ENCODE measurements at regions not wholly inside any gene's neighbourhood (a gene's known extent, or its start where the extent isn't known, plus 50 kb on each side); places are given as distances from the start of the nearest gene placed in this dataset.

DNA sequence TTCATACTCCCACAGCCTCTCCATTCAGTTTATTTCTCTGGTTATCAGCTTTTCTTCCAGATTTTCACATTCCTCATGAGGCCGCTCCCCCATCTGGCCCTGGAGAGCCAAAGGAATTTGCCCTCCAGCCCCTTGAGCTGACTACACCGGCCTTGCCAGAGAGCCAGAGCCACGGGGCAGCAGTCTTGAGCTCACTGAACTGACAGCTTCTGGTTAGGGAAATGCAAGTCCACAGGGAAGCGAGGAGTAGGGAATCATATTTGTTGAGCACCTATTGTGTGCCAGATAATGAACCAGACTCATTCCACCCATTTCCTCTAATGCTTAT lies 102.4 kb downstream of the ABCC12 start:
- no peak overlapping the region for H3K4me3 Mint-ChIP-seq (ENCODE audit: unreplicated experiment)
- TF ChIP-seq, protein P1, sequence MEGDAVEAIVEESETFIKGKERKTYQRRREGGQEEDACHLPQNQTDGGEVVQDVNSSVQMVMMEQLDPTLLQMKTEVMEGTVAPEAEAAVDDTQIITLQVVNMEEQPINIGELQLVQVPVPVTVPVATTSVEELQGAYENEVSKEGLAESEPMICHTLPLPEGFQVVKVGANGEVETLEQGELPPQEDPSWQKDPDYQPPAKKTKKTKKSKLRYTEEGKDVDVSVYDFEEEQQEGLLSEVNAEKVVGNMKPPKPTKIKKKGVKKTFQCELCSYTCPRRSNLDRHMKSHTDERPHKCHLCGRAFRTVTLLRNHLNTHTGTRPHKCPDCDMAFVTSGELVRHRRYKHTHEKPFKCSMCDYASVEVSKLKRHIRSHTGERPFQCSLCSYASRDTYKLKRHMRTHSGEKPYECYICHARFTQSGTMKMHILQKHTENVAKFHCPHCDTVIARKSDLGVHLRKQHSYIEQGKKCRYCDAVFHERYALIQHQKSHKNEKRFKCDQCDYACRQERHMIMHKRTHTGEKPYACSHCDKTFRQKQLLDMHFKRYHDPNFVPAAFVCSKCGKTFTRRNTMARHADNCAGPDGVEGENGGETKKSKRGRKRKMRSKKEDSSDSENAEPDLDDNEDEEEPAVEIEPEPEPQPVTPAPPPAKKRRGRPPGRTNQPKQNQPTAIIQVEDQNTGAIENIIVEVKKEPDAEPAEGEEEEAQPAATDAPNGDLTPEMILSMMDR (IDR thresholded peaks at IDR 0.05), result no peak
- no peaks in the 10 kb centered on the region for H3K9me3 Mint-ChIP-seq (ENCODE audit: unreplicated experiment)
- no peaks in the 10 kb centered on the region for H3K36me3 Mint-ChIP-seq (ENCODE audit: unreplicated experiment)
- H3K4me1 Mint-ChIP-seq (ENCODE audit: unreplicated experiment), result peaks cover 27% of the 10 kb centered on the region
- peaks cover 19% of the 10 kb centered on the region for H3K27me3 Mint-ChIP-seq (ENCODE audit: unreplicated experiment)
- H3K27ac Mint-ChIP-seq (ENCODE audit: unreplicated experiment), result peak overlapping the region; percentile 83
- DNase-seq (ENCODE audit: extremely low spot score, unreplicated experiment), result no peak

DNA sequence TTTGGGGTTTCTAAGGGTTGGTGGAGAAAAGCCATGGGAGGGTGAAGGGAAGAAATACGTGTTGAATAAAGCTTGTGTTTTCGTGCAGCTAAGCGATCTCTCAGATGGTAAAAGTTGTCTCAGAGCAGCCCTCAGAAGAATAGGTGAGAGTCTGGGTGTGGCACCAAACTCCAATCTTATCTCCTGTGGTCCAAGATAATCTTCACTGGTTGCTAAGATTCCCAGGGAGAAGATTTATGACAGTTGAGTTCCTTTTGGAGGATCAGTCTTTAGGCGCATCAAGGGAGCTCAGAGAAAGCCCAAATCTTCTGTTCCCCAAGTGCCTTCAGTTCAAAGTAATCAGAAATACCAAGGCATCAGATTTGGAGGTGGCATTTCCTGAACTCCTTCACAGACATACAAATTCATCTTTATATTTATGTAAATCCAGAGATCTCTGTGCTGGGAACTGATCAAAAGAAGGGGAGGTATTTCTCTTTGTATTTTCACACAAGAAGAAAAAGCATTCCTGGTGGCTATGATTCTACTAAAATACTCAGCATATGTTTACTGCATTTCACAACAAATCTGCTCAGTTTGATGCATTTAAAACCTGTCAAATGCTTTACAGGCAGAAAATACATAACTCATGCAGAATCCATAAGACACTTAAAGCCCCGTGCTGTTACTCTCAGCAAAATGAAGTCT lies 102.9 kb downstream of the ABCC12 start:
- no peak for DNase-seq (ENCODE audit: extremely low spot score, unreplicated experiment)
- Mint-ChIP-seq H3K27me3 (ENCODE audit: unreplicated experiment) (peaks cover 24% of the 10 kb centered on the region), H3K9me3 (ENCODE audit: unreplicated experiment) (no peaks in the 10 kb centered on the region), H3K27ac (ENCODE audit: unreplicated experiment) (peak overlapping the region; percentile 83), H3K36me3 (ENCODE audit: unreplicated experiment) (no peaks in the 10 kb centered on the region), H3K4me1 (ENCODE audit: unreplicated experiment) (peaks cover 27% of the 10 kb centered on the region), H3K4me3 (ENCODE audit: unreplicated experiment) (no peak overlapping the region)
- TF ChIP-seq, protein P1 (IDR thresholded peaks at IDR 0.05), result no peak

DNA sequence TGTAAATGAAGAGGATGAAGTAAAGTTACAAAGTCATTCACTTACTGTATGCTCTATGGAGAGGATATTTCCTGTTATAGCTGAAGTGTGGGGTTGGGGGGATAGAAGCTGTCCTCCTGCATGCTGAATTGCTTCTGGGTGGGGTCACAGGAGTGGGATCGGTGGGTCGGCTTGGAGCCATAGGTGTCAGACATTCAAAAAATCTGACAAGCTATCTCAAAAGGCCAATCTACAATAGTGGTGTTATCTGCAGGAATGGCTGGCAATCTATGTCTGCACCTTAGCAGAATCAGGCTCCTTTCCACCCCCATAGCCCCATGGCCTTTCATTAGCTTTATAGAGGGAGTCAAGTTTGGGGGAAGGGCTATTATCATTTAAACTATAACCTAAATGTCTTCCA lies 104.9 kb downstream of the ABCC12 start:
- no peaks in the 10 kb centered on the region for H3K36me3 Mint-ChIP-seq (ENCODE audit: unreplicated experiment)
- H3K27me3 Mint-ChIP-seq (ENCODE audit: unreplicated experiment), result peaks cover 36% of the 10 kb centered on the region
- H3K9me3 Mint-ChIP-seq (ENCODE audit: unreplicated experiment), result no peaks in the 10 kb centered on the region
- H3K27ac Mint-ChIP-seq (ENCODE audit: unreplicated experiment), result no peak overlapping the region
- H3K4me3 Mint-ChIP-seq (ENCODE audit: unreplicated experiment), result no peak overlapping the region
- peaks cover 27% of the 10 kb centered on the region for H3K4me1 Mint-ChIP-seq (ENCODE audit: unreplicated experiment)
- DNase-seq (ENCODE audit: extremely low spot score, unreplicated experiment), result no peak
- TF ChIP-seq, protein P1 (IDR thresholded peaks at IDR 0.05), result no peak

DNA sequence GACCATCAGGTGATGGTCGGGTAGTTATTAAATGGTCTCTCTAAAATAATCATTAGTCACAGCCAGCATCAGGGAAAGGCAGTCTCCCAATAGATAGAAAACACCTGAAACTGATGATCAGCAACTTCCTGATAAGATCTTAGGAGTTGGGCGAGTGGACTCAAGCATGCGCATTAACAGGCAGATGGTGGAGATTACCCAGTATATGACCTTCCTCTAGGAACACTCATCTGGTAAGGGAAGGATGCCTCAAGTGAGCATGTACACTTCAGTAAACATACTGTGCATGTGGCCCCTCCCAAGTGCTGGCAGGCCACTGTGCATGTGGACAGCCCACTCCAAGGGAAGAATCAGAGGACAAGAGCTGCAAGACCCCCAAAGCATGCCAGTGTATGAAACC lies 105.9 kb downstream of the ABCC12 start:
- no peaks in the 10 kb centered on the region for H3K9me3 Mint-ChIP-seq (ENCODE audit: unreplicated experiment)
- peaks cover 21% of the 10 kb centered on the region for H3K4me1 Mint-ChIP-seq (ENCODE audit: unreplicated experiment)
- peaks cover 42% of the 10 kb centered on the region for H3K27me3 Mint-ChIP-seq (ENCODE audit: unreplicated experiment)
- DNase-seq (ENCODE audit: extremely low spot score, unreplicated experiment), result no peak
- no peaks in the 10 kb centered on the region for H3K36me3 Mint-ChIP-seq (ENCODE audit: unreplicated experiment)
- no peak overlapping the region for H3K27ac Mint-ChIP-seq (ENCODE audit: unreplicated experiment)
- no peak overlapping the region for H3K4me3 Mint-ChIP-seq (ENCODE audit: unreplicated experiment)
- TF ChIP-seq, protein P1 (IDR thresholded peaks at IDR 0.05), result no peak

DNA sequence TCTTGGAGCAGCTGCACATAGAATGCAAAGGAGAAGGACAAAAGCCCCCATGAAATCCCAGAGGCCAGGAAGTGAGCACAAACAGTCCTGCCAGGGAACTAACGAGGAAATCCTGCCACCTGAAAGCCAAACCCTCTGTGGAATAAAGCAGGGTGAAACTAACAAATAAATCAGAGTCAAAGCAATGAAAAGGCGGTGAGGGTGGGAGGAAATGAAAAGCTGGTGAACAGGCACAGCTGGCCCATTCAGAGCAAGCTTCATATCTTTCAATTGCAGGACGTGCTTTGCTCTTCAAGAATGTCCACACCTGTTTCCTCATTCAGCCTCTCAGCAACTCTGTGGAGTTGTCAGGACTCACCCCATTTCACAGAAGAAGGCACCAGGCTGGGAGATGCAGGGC lies 108.1 kb downstream of the ABCC12 start:
- peaks cover 44% of the 10 kb centered on the region for H3K27me3 Mint-ChIP-seq (ENCODE audit: unreplicated experiment)
- TF ChIP-seq, protein P1 (IDR thresholded peaks at IDR 0.05), result no peak
- no peaks in the 10 kb centered on the region for H3K36me3 Mint-ChIP-seq (ENCODE audit: unreplicated experiment)
- H3K4me3 Mint-ChIP-seq (ENCODE audit: unreplicated experiment), result no peak overlapping the region
- no peaks in the 10 kb centered on the region for H3K9me3 Mint-ChIP-seq (ENCODE audit: unreplicated experiment)
- H3K4me1 Mint-ChIP-seq (ENCODE audit: unreplicated experiment), result peaks cover 5% of the 10 kb centered on the region
- no peak for DNase-seq (ENCODE audit: extremely low spot score, unreplicated experiment)
- H3K27ac Mint-ChIP-seq (ENCODE audit: unreplicated experiment), result no peak overlapping the region
